Tibial artery (tissue), 4 donors: ENCODE measurements at regions not wholly inside any gene's neighbourhood (a gene's known extent, or its start where the extent isn't known, plus 50 kb on each side); places are given as distances from the start of the nearest gene placed in this dataset.

Experiments
- DNase-seq, 2 donors: peaks; one replicate each; pipeline ENCODE4 v3.0.0-alpha.2; 2019
- H3K27ac ChIP-seq, 2 donors: fragments of 200-600 bp; sonication (generic) in 1 of 2; 1 replicate in 1 of 2; 2 replicates in 1 of 2; pipeline ENCODE4 v1.5.1; 2018 to 2019; ENCODE audit warnings: mild to moderate bottlenecking in 1 of 2
- H3K27me3 ChIP-seq, 2 donors: fragments of 200-600 bp; sonication (generic) in 1 of 2; one replicate each; pipeline versions ENCODE4 v1.5.1 to v1.6.0; 2016 to 2019
- H3K36me3 ChIP-seq, 3 donors: fragments of 200-600 bp; sonication (generic) in 2 of 3; one replicate each; pipeline ENCODE4 v1.5.1; 2016 to 2019; ENCODE audit warnings: mild to moderate bottlenecking in 2 of 3
- H3K4me1 ChIP-seq, 4 donors: fragments of 200-600 bp; sonication (generic) in 2 of 4; 1 replicate in 3 of 4; 2 replicates in 1 of 4; pipeline ENCODE4 v1.5.1; 2016 to 2019
- H3K4me3 ChIP-seq, 2 donors: fragments of 200-600 bp; sonication (generic) in 1 of 2; 1 replicate in 1 of 2; 2 replicates in 1 of 2; pipeline ENCODE4 v1.5.1; 2018 to 2019; ENCODE audit warnings: mild to moderate bottlenecking in 2 of 2
- H3K9me3 ChIP-seq, 3 donors: fragments of 200-600 bp; sonication (generic) in 1 of 3; one replicate each; pipeline ENCODE4 v1.5.1; 2016 to 2019
- intact Hi-C: fragments of 100-400 bp; cut with DNase I; formaldehyde crosslinking; loops from one replicate; pipeline ENCODE4 v1.15.0; 2023; ENCODE audit warnings: low total_unique reads
- TF ChIP-seq, protein P1 (sequence below), 2 experiments: fragments of 200-600 bp in 1 of 2; fragments of 450-650 bp in 1 of 2; IDR thresholded peaks; one replicate each; pipeline ENCODE4 v1.5.1; 2017 to 2019; ENCODE audit warnings: antibody characterized with exemption in 2 of 2, mild to moderate bottlenecking in 1 of 2, moderate library complexity in 1 of 2

DNA sequence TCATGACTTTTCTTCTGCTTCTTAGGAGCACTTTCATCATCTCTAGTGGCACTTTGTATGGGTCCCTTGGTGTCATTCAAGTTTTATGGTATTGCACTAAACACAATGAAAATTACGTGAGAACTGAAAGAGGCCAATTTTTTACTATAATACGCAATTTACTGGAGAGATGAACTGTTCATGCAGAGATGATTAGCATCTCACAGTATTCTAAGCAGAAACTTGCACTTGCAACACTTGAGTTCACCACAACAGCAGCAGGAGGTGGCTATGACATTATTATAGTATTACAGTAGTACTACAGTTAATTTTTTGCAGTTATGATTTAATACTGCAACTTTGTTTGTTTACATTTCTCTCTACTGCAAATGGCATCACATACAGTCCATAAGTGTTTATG lies 793.1 kb upstream of the CRIM1 start:
- no peaks in the 10 kb centered on the region for H3K9me3 ChIP-seq
- no peaks in the 10 kb centered on the region for H3K36me3 ChIP-seq
- TF ChIP-seq, protein P1, sequence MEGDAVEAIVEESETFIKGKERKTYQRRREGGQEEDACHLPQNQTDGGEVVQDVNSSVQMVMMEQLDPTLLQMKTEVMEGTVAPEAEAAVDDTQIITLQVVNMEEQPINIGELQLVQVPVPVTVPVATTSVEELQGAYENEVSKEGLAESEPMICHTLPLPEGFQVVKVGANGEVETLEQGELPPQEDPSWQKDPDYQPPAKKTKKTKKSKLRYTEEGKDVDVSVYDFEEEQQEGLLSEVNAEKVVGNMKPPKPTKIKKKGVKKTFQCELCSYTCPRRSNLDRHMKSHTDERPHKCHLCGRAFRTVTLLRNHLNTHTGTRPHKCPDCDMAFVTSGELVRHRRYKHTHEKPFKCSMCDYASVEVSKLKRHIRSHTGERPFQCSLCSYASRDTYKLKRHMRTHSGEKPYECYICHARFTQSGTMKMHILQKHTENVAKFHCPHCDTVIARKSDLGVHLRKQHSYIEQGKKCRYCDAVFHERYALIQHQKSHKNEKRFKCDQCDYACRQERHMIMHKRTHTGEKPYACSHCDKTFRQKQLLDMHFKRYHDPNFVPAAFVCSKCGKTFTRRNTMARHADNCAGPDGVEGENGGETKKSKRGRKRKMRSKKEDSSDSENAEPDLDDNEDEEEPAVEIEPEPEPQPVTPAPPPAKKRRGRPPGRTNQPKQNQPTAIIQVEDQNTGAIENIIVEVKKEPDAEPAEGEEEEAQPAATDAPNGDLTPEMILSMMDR (IDR thresholded peaks at IDR 0.05), result no peak
- H3K27me3 ChIP-seq, result no peaks in the 10 kb centered on the region
- H3K27ac ChIP-seq, result no peak overlapping the region
- DNase-seq, result no peak
- H3K4me1 ChIP-seq, result no peaks in the 10 kb centered on the region
- no peak overlapping the region for H3K4me3 ChIP-seq
- intact Hi-C loops, result no loop called here

DNA sequence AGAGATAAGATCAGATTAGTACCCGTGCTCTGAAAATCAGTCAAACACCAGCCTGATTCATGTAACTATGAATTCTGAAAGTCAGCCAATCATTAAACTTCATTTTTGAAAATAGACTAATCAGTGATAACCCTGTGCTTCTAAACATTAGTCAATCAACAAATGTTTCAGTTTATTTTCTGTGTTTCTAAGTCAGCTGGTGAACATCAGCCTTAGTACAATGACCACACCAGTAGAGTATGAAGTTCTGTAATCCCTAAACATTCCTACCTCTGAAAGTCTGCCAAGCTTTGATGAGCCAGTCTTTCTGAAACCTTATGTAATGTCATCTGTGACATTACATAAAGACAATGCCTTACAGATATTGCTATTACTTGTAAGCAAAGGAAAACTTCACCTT lies 807.4 kb upstream of the CRIM1 start:
- Histone ChIP-seq H3K9me3 (no peaks in the 10 kb centered on the region), H3K27me3 (no peaks in the 10 kb centered on the region), H3K4me1 (no peaks in the 10 kb centered on the region), H3K27ac (no peak overlapping the region), H3K36me3 (no peaks in the 10 kb centered on the region), H3K4me3 (no peak overlapping the region)
- intact Hi-C loops, result no loop called here
- no peak for DNase-seq
- TF ChIP-seq, protein P1 (IDR thresholded peaks at IDR 0.05), result no peak

DNA sequence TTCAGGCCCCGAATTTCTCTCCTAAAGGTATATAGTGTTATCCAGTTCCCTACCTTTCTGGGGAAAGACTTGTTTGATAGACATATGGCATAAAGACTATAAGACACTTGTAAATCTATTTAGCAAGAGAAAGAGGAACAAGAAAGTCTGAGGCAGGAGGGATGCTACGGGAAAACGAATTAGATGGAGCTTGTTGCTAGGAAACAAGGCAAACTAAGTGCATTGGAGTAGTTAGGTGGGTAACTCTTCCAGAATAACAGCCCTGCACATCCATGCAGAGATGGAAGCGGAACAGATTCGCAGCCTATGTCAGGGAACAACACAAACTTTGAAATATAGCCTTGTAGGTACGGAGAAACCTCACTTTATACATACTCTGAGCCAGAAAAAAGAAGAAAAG lies 810.3 kb upstream of the CRIM1 start:
- H3K27ac ChIP-seq, result no peak overlapping the region
- H3K27me3 ChIP-seq, result no peaks in the 10 kb centered on the region
- no peaks in the 10 kb centered on the region for H3K9me3 ChIP-seq
- no peaks in the 10 kb centered on the region for H3K36me3 ChIP-seq
- DNase-seq, result no peak
- TF ChIP-seq, protein P1 (IDR thresholded peaks at IDR 0.05), result no peak
- no peaks in the 10 kb centered on the region for H3K4me1 ChIP-seq
- intact Hi-C loops, result no loop called here
- no peak overlapping the region for H3K4me3 ChIP-seq

DNA sequence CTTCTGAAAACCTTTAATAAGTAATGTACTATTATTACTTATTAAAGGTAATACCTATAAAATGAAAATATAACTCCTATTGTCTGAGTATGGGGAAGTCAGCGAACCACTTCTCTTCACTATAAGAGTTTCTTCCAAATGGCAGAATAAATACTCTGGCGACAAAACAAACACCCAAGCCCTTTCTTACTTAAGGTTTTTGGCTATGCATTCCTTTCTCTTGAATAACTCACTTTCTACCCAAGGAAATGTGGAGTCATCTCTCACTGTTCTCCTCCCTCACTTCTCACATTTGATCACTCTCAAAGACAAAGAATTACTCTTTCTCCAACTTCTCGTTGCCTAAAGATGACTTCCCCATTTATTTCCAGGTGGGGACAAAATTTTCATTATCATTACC lies 816.8 kb upstream of the CRIM1 start:
- Histone ChIP-seq H3K27me3 (no peaks in the 10 kb centered on the region), H3K4me3 (no peak overlapping the region), H3K27ac (no peak overlapping the region), H3K36me3 (no peaks in the 10 kb centered on the region), H3K4me1 (no peaks in the 10 kb centered on the region), H3K9me3 (no peaks in the 10 kb centered on the region)
- no peak for DNase-seq
- intact Hi-C loops, result no loop called here
- TF ChIP-seq, protein P1 (IDR thresholded peaks at IDR 0.05), result no peak

DNA sequence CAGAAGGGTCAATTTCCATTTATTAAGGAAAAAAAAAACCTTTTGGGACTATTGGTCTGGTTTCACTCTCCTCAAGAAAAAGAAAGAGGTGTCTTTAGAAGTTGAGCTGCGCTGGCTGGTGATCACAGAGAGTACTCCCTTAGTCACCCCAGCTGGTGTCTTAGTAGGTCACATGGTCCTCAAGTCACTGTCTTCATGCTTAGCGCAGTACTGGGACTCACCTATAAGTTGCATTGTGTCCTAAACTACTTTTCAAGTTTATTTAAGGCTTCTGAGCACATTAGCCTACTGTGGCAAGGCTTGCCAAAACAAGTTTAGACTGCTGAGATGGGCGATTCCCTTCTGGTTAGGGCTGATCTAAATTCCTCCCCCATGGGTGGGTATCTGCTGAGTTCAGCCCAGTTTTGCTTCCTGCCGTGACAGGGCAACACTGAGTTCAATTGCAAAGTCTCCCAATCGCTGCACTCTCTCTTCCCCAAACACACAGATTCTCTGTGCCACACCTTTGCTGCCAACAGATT lies 824.9 kb upstream of the CRIM1 start:
- H3K4me1 ChIP-seq, result no peaks in the 10 kb centered on the region
- H3K4me3 ChIP-seq, result no peak overlapping the region
- TF ChIP-seq, protein P1 (IDR thresholded peaks at IDR 0.05), result no peak
- intact Hi-C loops, result no loop called here
- H3K36me3 ChIP-seq, result no peaks in the 10 kb centered on the region
- H3K9me3 ChIP-seq, result no peaks in the 10 kb centered on the region
- no peak for DNase-seq
- H3K27ac ChIP-seq, result no peak overlapping the region
- no peaks in the 10 kb centered on the region for H3K27me3 ChIP-seq

DNA sequence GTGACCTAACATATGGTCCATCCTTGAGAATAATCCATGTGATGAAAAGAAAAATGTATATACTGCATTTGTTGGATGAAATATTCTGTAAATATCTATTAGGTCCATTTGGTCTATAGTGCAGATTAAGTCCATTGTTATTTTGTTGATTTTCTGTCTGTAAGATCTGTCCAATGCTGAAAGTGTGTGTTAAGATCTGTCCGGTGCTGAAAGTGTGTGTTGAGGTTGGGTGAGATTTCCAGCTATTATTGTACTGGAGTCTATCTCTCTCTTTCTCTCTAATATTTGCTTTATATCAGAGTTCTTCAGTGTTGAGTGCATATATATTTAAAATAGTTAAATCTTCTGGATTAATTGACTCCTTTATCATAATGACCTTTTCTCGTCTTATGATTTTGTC lies 828.8 kb upstream of the CRIM1 start:
- no peak overlapping the region for H3K4me3 ChIP-seq
- no peaks in the 10 kb centered on the region for H3K36me3 ChIP-seq
- H3K27me3 ChIP-seq, result no peaks in the 10 kb centered on the region
- H3K4me1 ChIP-seq, result no peaks in the 10 kb centered on the region
- no peak for DNase-seq
- no peak overlapping the region for H3K27ac ChIP-seq
- no peaks in the 10 kb centered on the region for H3K9me3 ChIP-seq
- TF ChIP-seq, protein P1 (IDR thresholded peaks at IDR 0.05), result no peak
- intact Hi-C loops, result no loop called here
